HG03103 (cell line): ENCODE measurements at regions not wholly inside any gene's neighbourhood (a gene's known extent, or its start where the extent isn't known, plus 50 kb on each side); places are given as distances from the start of the nearest gene placed in this dataset.
"Not testable (repeated sequence)": the region's sequence is repeated elsewhere in the genome, so short reads cannot be mapped to it uniquely, and the experiment has no call there.

Experiments
- ATAC-seq: cut with Tn5 transposase; IDR thresholded peaks from one replicate; pipeline ENCODE4 v1.9.1; 2021; ENCODE audit warnings: low read depth; ENCODE audit not compliant: unreplicated experiment

- not testable (repeated sequence) for ATAC-seq
Observed at GRCh38 chr2:89855752-89856151, 1164.3 kb downstream of the RPIA start.

- ATAC-seq: not testable (repeated sequence)
Observed at GRCh38 chr2:89856305-89856704, 1164.8 kb downstream of the RPIA start.

- not testable (repeated sequence) for ATAC-seq
Observed at GRCh38 chr2:89862164-89862563, 1170.7 kb downstream of the RPIA start.

DNA sequence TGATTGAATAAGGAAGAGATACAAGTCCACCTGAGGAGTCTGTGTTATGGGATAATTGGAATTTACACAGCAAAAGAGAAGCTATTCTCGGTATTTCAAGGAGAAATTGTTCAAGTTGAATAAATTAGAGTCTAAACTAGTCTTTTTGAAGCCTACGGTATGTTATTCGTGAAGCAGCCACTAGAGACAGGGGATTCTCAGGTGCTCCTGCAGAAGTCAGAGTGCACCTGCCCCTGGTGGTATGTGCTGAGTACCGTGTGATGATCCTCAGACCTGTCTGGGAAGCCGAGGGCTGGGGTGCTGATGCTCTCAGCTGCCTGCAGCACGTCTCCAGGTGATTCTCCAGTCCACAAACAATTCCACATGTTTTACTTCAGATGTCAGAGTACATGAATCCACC lies 1171.7 kb downstream of the RPIA start:
- ATAC-seq: not testable (repeated sequence)

DNA sequence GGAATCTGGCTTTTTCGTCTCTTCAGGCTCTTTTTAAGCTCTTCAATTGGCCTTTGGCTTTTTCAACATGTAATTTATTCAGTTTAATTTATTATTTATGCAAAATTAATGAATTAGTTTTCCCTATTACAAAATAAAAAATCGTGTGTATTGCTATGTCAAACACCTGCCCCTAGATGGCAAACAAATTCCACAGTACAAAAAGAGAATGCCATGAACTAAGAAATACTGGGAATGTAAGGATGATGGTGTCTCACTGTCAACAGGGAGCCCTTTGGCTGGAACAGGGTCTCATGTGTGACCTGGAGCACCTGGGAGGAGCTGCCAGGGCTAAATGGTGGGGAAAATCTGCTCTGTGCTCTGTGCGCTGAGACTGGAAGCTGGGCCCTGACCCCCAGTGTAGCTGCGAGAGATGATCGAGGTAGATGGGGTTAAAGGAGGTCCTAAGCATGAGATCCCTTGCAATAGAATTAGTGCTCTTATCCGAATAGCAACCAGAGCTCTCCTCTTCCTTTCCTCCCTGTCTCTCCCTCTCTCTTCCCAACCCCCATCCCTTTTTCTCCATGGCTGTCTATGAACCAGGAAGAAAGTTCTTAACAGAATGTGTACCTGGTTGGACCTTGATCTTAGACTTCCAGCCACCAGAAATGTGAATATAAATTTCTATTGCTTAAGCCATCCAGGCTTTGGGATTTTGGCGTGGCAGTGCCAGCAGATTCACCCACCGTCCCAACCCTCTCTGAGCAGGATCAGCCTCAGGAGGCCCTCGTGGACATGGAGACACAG lies 1183.5 kb downstream of the RPIA start:
- ATAC-seq: not testable (repeated sequence)

GRCh38 chr2:89876445-89876844 lies 1185.0 kb downstream of the RPIA start:
- not testable (repeated sequence) for ATAC-seq

GRCh38 chr2:89876878-89877277 lies 1185.4 kb downstream of the RPIA start:
- not testable (repeated sequence) for ATAC-seq

DNA sequence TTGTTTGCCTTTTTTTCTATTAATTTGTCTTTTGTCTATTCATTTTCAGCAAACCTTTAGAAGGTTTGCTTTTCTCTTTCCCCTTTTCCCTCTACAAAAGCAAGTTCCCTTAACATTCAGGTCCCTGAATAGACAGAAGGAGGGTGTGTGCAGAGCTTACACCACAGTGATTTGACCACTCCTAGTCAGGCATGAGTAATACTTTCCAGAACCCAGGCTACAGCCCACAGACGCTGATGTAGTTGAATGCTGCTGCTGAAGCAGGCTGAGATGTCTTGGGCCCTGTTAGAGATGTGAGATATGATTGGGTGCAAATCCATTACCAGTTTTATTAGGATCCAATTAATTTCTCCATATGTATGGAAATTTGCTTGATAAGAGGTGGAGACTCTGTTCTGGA lies 1191.4 kb downstream of the RPIA start:
- ATAC-seq: not testable (repeated sequence)

DNA sequence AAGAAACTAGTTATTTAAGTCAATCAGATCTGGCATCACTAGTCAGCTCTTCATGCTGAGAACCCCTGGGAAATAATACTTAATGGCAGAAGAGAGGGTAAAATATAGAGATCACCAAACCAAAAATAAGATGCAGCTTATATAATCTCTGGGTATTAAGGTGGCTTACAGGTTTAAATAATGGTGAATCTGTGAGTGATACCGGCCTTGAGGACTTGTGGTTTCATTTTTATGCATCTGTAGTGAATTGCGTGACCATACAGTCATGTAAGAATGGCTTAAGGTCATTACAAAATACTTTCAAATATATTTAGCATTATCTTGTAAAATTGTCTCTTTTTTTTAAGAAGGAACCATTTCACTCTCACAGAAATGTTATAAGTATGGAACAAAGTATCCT lies 1192.2 kb downstream of the RPIA start:
- not testable (repeated sequence) for ATAC-seq

- ATAC-seq: not testable (repeated sequence)
Observed at GRCh38 chr2:89885071-89885470, 1193.6 kb downstream of the RPIA start.

- not testable (repeated sequence) for ATAC-seq
Observed at GRCh38 chr2:89888693-89889092, 1197.2 kb downstream of the RPIA start.

GRCh38 chr2:89890185-89890773 lies 1198.8 kb downstream of the RPIA start:
- not testable (repeated sequence) for ATAC-seq

DNA sequence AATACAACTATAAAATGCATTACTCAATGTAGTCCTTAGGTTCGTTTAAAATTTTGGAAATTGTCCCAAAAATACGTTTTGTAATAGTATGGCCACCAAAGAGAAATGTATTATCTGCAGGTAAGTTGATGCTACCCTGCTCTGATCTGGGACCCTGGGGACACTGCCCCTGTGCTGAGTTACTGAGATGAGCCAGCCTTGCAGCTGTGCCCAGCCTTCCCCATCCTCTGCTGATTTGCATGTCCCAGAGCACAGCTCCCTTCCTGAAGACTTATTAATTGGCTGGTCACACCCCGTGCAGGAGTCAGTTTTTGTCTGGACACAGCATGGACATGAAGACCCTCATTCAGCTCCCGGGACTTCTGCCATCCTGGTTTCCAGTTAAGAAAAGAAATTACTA lies 1203.5 kb downstream of the RPIA start:
- ATAC-seq: not testable (repeated sequence)

DNA sequence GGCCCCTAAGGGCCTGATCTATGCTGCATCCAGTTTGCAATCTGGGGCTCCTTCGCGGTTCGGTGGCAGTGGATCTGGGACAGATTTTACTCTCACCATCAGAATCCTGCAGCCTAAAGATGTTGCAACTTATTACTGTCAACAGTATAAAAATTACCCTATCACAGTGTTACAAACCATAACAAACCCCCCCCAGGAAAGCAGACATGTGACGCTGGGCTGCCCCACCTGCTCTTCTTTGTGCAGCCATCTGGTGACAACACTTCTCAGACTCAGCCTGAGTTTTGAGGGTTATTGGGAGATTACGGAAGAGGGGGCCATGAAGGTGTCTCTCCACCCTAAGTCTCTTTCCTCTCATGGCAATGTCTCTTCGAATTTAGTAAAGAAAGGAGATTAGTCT lies 1204.2 kb downstream of the RPIA start:
- not testable (repeated sequence) for ATAC-seq

- ATAC-seq: not testable (repeated sequence)
Observed at GRCh38 chr2:89927018-89927417, 1235.5 kb downstream of the RPIA start.

- not testable (repeated sequence) for ATAC-seq
Observed at GRCh38 chr2:89935436-89935835, 1244.0 kb downstream of the RPIA start.

DNA sequence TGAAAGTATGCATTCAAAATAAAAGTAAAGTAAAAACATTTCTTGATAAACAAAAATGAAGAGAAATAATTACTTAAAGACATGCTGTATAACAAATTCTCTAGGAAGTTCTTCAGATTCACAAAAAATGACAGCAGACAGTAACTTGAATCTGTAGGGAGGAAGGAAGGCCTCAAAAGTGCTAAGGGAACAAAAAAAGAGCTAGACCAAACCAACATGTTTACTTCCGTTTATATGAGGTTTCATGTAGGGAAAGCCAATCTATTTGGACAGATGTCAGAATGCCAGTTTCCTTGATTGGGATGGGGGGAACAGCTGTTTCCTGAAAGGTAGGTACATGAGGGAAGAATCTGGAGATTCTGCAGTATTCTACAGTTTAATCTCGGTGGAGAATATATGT lies 1244.5 kb downstream of the RPIA start:
- ATAC-seq: not testable (repeated sequence)

DNA sequence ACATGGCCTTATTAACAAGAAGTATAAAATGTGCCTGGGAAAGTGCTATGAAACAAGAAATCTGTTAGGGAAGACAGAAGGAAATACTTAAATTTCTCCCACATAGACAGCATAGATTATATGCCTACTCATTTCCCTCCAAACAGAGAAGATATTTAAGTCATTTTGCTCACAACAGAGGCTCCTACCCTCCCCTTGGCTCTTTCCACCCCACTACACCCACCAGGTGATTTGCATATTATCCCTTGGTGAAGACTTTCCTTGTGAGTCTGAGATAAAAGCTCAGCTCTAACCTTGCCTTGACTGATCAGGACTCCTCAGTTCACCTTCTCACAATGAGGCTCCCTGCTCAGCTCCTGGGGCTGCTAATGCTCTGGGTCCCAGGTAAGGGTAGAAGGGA lies 1245.1 kb downstream of the RPIA start:
- ATAC-seq: peak; percentile 49

DNA sequence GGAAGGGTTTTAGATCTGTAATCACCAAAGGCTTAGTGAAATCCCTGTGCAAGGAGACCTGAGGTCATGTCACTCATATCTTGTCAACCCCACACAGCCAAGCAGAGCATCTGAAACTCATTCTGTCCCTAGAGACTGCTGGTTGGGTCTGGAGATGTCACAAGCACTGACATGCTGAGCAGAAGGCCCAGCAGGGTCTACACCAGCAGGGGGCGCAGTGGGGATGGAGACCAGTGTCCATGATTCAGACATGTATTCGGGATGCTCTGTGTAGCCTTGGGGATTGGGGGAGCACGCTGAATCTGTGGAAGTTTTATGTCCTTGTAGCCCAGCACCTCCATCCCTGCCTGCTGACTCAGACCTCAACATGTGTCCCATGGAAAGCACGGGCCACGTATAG lies 1247.3 kb downstream of the RPIA start:
- ATAC-seq: peak; percentile 98

GRCh38 chr2:89944267-89944666 lies 1252.8 kb downstream of the RPIA start:
- not testable (repeated sequence) for ATAC-seq

DNA sequence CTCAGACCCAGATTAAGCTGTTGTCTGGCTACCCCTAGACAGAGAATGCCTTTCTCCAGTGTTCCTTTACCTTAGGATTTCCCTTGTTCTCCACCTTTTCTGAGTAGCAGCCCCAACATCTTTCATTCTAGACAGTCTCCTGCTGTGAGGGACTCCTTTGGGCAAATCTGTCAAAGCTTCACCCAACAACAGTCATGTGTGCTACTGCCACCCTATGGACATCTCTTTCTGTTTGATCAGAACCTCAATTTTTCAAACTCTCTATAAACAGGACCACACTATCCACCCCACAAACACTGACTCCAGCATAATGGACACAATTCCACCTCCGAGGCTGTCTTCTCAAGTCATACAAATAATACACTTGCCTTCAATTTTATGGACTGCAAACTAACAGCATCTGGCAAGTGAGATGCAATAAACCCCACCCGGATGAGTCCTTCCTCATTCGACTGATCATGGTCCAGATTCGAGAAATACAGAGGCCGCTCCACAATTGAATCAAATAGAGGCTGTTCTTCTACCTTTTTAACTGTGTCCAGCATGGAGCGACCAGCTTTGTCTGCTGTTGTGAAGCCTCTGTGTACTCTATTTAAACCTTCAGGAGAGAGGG lies 1253.6 kb downstream of the RPIA start:
- ATAC-seq: not testable (repeated sequence)
